Endodermal cell (in vitro differentiated cells): ENCODE measurements at regions not wholly inside any gene's neighbourhood (a gene's known extent, or its start where the extent isn't known, plus 50 kb on each side); places are given as distances from the start of the nearest gene placed in this dataset.

Experiments used
- DNase-seq: peaks from one replicate; pipeline ENCODE4 v3.0.0-alpha.2; 2017
- H3K27ac ChIP-seq: 2 replicates; pipeline ENCODE4 v1.5.1; 2013; ENCODE audit warnings: mild to moderate bottlenecking, low read depth, low read length, moderate library complexity
- H3K27me3 ChIP-seq: 2 replicates; pipeline ENCODE4 v1.6.1; 2013; ENCODE audit warnings: mild to moderate bottlenecking, low read length, moderate library complexity; ENCODE audit not compliant: insufficient read depth, control insufficient read depth, poor library complexity, severe bottlenecking
- H3K36me3 ChIP-seq: 2 replicates; pipeline ENCODE4 v1.7.0; 2013; ENCODE audit warnings: mild to moderate bottlenecking, low read length, moderate library complexity; ENCODE audit not compliant: control insufficient read depth, insufficient read depth
- H3K4me1 ChIP-seq: one replicate; pipeline ENCODE4 v1.7.0; 2013; ENCODE audit warnings: low read length; ENCODE audit not compliant: control insufficient read depth, insufficient read depth
- H3K4me3 ChIP-seq: 2 replicates; pipeline ENCODE4 v1.5.1; 2013; ENCODE audit warnings: mild to moderate bottlenecking, low read length, moderate library complexity
- H3K9ac ChIP-seq: 2 replicates; pipeline ENCODE4 v1.6.1; 2013; ENCODE audit warnings: mild to moderate bottlenecking, low read length, moderate library complexity; ENCODE audit not compliant: poor library complexity, severe bottlenecking; ENCODE audit errors: extremely low read depth
- H3K9me3 ChIP-seq: 2 replicates; pipeline ENCODE4 v1.6.1; 2013; ENCODE audit warnings: mild to moderate bottlenecking, low read length, moderate library complexity; ENCODE audit not compliant: control insufficient read depth
- H3K27ac Mint-ChIP-seq: 2 replicates; pipeline ENCODE4 v1.8.0; 2020; ENCODE audit warnings: mixed read lengths
- H3K27me3 Mint-ChIP-seq: 2 replicates; pipeline ENCODE4 v1.8.0; 2021; ENCODE audit warnings: mild to moderate bottlenecking, mixed read lengths; ENCODE audit not compliant: insufficient read depth
- H3K36me3 Mint-ChIP-seq: 2 replicates; pipeline ENCODE4 v1.8.0; 2020; ENCODE audit warnings: low read depth, mixed read lengths
- H3K4me1 Mint-ChIP-seq: 2 replicates; pipeline ENCODE4 v1.8.0; 2020; ENCODE audit warnings: mixed read lengths
- H3K4me3 Mint-ChIP-seq: 2 replicates; pipeline ENCODE4 v1.8.0; 2020; ENCODE audit warnings: mild to moderate bottlenecking, moderate library complexity, mixed read lengths
- H3K9me3 Mint-ChIP-seq: 2 replicates; pipeline ENCODE4 v1.8.0; 2020; ENCODE audit warnings: mild to moderate bottlenecking, mixed read lengths
- WGBS, 2 experiments: methylation state at CpG; one replicate each; pipeline versions ENCODE4 v1.1.5 to v1.1.7; 2013; ENCODE audit warnings: missing lambda C conversion rate in 2 of 2, mixed read lengths in 1 of 2; ENCODE audit not compliant: insufficient coverage in 1 of 2, insufficient read length in 1 of 2; 5-methylcytosine and 5-hydroxymethylcytosine counted together
- TF ChIP-seq, protein P1 (sequence below): fragments of 200-600 bp; sonication (generic); conservative IDR thresholded peaks from 2 replicates; pipeline ENCODE4 v1.5.0; 2021; ENCODE audit warnings: antibody characterized with exemption, mild to moderate bottlenecking

DNA sequence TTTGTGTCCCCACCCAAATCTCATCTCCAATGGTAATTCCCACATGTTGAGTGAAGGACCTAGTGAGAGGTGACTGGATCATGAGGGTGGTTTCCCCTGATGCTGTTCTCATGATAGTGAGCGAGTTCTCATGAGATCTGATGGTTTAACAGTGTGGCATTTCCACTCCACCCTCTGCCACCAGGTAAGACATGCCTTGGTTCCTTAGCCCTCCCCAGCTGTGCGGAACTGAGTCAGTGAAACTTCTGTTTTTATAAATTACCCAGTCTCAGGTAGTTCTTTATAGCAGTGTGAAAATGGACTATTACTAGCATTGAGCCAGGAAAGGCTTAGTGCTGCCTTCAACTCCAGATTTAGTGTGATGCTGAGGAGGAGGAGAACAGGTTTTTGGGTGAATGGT, 222.2 kb downstream of the ADRA2A start:
- Mint-ChIP-seq H3K9me3 (no peaks in the 10 kb centered on the region), H3K27ac (no peak overlapping the region), H3K27me3 (no peaks in the 10 kb centered on the region), H3K4me1 (no peaks in the 10 kb centered on the region), H3K4me3 (no peak overlapping the region), H3K36me3 (no peaks in the 10 kb centered on the region)
- no peaks in the 10 kb centered on the region for H3K36me3 ChIP-seq
- H3K9me3 ChIP-seq: no peaks in the 10 kb centered on the region
- WGBS, 2 experiments: 67 to 85% methylated on average over 1 to 2 of the region's 2 CpGs
- H3K27me3 ChIP-seq: no peaks in the 10 kb centered on the region
- no peaks in the 10 kb centered on the region for H3K4me1 ChIP-seq
- H3K9ac ChIP-seq: no peak overlapping the region
- no peak for DNase-seq
- TF ChIP-seq, protein P1, sequence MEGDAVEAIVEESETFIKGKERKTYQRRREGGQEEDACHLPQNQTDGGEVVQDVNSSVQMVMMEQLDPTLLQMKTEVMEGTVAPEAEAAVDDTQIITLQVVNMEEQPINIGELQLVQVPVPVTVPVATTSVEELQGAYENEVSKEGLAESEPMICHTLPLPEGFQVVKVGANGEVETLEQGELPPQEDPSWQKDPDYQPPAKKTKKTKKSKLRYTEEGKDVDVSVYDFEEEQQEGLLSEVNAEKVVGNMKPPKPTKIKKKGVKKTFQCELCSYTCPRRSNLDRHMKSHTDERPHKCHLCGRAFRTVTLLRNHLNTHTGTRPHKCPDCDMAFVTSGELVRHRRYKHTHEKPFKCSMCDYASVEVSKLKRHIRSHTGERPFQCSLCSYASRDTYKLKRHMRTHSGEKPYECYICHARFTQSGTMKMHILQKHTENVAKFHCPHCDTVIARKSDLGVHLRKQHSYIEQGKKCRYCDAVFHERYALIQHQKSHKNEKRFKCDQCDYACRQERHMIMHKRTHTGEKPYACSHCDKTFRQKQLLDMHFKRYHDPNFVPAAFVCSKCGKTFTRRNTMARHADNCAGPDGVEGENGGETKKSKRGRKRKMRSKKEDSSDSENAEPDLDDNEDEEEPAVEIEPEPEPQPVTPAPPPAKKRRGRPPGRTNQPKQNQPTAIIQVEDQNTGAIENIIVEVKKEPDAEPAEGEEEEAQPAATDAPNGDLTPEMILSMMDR: no peak
- H3K27ac ChIP-seq: no peak overlapping the region
- no peak overlapping the region for H3K4me3 ChIP-seq

DNA sequence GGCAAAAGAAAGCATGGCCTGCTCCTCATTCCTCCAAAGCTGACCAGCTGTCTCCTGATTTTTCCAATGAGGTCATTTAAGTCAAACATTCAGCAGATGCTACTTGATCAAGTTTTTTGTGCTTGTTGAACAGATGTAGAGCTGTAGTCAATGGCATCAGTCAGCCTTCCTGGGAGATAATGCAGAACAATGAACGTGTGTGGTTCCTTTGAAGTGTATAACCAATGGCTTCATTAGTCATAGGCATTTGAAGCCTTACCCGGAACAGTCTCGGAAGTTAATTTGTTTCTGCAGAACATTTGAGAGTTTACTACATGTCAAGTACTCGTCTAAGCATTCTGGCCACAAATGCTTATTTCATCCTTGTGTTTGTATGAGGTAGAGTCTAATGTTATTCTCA, 227.1 kb downstream of the ADRA2A start:
- TF ChIP-seq, protein P1: no peak
- Histone ChIP-seq H3K9ac (no peak overlapping the region), H3K36me3 (no peaks in the 10 kb centered on the region), H3K4me1 (no peaks in the 10 kb centered on the region), H3K9me3 (no peaks in the 10 kb centered on the region), H3K4me3 (no peak overlapping the region), H3K27me3 (no peaks in the 10 kb centered on the region), H3K27ac (no peak overlapping the region)
- DNase-seq: no peak
- Mint-ChIP-seq H3K4me1 (no peaks in the 10 kb centered on the region), H3K4me3 (no peak overlapping the region), H3K9me3 (no peaks in the 10 kb centered on the region), H3K27me3 (no peaks in the 10 kb centered on the region), H3K27ac (no peak overlapping the region), H3K36me3 (no peaks in the 10 kb centered on the region)
- 86 to 89% methylated on average over 4 of the region's 4 CpGs for whole genome bisulfite sequencing, 2 experiments

DNA sequence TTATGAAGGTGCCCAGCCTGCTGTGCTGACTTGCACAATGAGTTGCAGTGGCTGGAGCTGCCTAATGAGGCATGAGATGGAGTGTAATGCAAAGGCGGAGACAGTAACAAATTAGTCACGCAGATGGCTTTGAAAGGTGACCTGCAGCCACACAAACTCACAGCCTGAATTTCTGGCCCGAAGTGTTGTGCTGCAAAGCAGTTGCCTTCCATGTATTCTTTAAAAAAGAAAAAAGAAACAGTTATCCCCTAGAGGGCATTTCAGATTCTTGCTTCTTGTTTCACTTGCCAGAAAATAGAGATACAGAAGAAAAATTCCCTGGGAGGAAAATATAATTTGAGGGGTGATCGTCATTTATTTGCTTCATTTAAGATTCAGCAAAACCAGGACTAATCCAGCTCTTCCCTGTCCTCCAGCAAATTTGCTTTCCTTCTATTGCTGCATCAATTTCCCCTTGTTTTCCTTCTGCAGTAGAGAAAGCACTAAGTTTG, 239.9 kb downstream of the ADRA2A start:
- Mint-ChIP-seq H3K36me3 (no peaks in the 10 kb centered on the region), H3K4me3 (no peak overlapping the region), H3K27ac (no peak overlapping the region), H3K9me3 (peaks cover 2% of the 10 kb centered on the region), H3K4me1 (no peaks in the 10 kb centered on the region), H3K27me3 (no peaks in the 10 kb centered on the region)
- no peaks in the 10 kb centered on the region for H3K36me3 ChIP-seq
- H3K4me3 ChIP-seq: no peak overlapping the region
- H3K9ac ChIP-seq: no peak overlapping the region
- TF ChIP-seq, protein P1: no peak
- no peaks in the 10 kb centered on the region for H3K4me1 ChIP-seq
- H3K27ac ChIP-seq: no peak overlapping the region
- no peaks in the 10 kb centered on the region for H3K27me3 ChIP-seq
- H3K9me3 ChIP-seq: no peaks in the 10 kb centered on the region
- WGBS, 2 experiments: 67 to 85% methylated on average over 1 to 4 of the region's 4 CpGs
- no peak for DNase-seq
